GM21381 (cell line): ENCODE measurements at regions not wholly inside any gene's neighbourhood (a gene's known extent, or its start where the extent isn't known, plus 50 kb on each side); places are given as distances from the start of the nearest gene placed in this dataset.

Source experiments
- ATAC-seq: cut with Tn5 transposase; IDR thresholded peaks from one replicate; pipeline ENCODE4 v1.9.1; 2021; ENCODE audit warnings: mild to moderate bottlenecking, moderate library complexity; ENCODE audit not compliant: unreplicated experiment

DNA sequence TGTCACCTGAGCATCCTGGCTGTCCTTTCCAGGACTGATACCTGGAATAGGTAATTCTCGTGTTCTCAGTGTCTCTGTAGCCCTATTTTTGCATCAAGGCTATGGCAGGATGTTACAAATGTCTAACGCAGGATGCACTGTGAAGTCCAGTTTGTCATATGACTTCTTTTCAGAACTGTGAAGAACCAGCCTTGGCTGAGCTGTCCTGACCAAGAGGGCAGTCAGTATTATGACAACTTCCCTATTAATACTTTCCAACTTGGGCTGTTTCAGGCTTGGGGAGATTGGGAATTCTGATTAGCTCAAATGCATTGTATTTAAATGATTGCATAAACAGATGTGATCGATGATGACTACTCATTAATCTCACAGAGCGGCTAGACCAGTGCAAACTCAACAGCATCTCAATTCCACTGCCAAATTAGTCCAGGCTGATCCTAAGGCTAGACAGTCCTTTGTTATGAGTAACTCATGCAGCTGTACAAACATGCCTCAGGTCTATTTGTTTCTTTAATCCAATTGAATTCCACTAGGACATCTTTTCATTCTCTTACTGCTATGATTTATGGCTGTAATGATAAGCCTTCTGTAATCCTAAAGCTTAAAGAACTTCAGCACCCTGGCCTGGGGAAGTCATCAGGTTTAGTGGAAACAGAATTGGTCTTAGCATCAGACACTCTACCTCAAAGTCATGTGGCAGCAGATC, 331.6 kb downstream of the KCNS3 start:
- no peak for ATAC-seq

- no peak for ATAC-seq
Observed at GRCh38 chr2:18208956-18209355, 330.5 kb downstream of the KCNS3 start.

DNA sequence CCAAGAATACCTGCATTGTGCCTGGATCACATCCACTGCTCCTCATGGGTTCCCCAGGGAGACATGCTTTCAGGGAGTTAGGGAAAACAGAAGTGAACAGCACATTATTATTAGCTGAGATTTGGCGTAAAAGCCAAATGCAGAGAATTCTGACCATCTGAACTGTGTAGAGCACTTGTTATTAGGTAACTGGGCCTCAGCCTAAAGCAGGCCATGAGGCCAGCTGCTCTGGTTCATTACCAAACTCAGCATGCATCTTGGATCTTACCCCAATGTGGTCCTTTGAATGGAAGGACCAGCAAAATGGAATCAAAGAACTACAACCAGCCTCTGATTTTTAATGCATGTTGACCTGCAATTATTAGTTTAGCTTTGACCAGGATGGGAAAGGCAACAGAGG, 322.3 kb downstream of the KCNS3 start:
- ATAC-seq = no peak

- no peak for ATAC-seq
Observed at GRCh38 chr2:18198677-18199076, 320.2 kb downstream of the KCNS3 start.

- no peak for ATAC-seq
Observed at GRCh38 chr2:18194161-18194560, 315.7 kb downstream of the KCNS3 start.

DNA sequence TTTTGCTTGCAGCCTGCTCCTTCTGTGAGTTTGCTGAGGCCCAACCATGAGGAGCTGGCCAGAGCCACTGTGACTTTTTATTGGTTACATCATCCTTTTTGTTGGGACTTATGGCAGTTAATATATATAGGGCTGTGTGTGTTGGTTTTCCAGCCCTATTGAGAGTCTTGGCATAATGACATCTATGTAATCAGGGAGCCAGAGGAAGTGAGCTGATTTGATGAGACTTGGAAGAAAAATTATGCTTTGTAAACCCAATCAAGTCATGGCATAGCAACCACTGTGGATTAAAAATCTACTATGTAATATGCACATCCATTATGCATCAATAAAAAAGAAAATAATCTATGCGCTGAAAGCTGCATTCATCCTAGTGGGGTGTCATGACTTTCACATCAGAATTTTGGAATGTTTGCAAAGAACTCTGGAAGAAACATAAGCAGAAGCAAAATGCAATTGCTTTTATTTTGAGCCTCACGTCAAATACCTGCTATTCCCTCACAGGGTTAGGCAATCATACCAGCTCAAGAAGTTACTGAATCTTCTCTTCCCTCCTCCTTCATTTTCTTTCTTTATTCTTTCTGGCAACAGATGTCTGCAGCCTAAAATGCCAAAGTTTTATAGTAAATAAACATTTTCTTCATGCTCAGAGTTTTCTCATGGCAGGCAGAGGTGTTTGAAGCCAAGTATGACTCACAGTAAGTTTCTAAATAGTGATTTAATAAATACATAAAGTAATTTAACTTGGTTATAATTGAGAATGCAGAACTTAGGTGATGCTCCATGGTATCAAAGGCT, 308.5 kb downstream of the KCNS3 start:
- ATAC-seq = no peak

DNA sequence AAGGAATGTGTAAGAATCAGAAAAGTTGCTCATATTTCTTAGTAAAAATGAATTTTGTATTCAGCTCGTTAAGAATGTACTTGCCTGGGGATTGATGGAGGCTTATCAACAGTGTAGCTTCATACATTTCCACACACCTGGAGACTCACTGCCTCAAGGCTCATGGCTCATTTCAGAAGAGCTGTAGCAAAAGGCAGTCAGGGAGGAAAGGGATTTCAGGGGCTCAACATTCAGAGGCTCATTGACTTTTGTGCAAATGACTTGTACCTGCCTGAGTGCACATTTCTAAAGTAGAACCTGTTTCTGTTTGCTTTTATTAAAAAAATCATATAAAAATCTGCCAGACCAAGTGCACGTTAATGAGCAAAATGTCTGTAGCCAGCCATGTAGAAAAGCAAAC, 304.4 kb downstream of the KCNS3 start:
- no peak for ATAC-seq

- no peak for ATAC-seq
Observed at GRCh38 chr2:18180912-18181311, 302.4 kb downstream of the KCNS3 start.

- no peak for ATAC-seq
Observed at GRCh38 chr2:18180031-18180610, 301.7 kb downstream of the KCNS3 start.

GRCh38 chr2:18178736-18179349, 300.4 kb downstream of the KCNS3 start:
- ATAC-seq = peak; percentile 67

DNA sequence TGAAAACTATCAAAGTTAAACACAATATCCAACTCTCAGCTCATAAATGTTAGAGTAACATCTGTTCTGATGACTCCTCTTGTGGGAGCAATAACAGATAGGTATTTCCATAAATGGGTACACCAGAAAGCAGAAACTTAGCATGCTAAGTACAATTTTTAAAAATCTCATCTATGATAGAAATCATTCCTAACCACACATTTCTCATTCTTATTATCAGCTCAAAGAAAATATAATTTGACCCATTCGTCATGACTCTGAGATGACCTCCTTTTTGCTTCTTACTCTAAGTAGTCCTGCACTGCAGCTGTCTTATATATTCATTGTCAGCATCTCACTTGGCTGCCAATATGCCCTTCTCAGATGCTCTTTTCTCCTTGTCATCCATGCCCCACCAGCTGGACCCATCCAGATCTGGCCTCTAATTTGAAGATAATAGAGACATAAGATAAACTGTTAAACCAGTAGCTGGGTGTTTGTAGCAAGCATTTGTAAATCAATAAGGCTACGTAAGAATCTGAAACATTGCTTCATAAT, 298.3 kb downstream of the KCNS3 start:
- ATAC-seq = no peak

DNA sequence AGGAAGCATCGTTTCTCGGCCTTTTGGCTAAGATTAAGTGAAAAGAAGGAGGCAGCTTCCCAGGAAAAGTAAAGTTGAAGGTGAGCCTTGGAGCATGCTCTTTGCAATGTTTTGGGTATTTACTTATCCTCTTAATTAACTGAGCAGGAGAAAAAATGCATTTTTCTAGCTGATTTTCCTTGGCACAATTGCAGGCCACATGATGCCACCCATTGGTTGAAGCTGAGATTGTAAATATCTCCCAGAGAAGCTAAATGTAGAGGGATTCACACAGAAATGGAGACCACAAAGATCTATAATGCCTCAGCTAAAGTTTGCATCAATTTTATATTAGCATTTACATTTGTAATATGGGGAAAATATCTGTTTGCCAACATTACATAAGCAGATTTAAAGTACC, 294.1 kb downstream of the KCNS3 start:
- ATAC-seq = no peak

- no peak for ATAC-seq
Observed at GRCh38 chr2:18171191-18172139, 293.0 kb downstream of the KCNS3 start.

- ATAC-seq = no peak
Observed at GRCh38 chr2:18170642-18171041, 292.2 kb downstream of the KCNS3 start.

- no peak for ATAC-seq
Observed at GRCh38 chr2:18169893-18170175, 291.4 kb downstream of the KCNS3 start.

GRCh38 chr2:18169121-18169892, 290.8 kb downstream of the KCNS3 start:
- ATAC-seq = no peak

DNA sequence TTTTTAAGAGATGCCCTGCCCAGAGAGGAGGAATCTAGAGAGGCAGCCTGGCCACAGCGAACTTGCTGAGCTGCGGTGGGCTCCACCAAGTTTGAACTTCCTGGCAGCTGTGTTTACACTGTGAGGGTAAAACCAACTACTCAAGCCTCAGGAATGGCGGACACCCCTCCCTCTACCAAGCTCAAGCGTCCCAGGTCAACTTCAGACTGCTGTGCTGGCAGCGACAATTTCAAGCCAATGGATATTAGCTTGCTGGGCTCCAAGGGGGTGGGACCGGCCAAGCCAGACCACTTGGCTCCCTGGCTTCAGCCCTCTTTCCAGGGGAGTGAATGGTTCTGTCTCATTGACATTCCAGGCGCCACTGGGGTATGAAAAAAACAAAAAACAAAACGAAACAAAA, 289.4 kb downstream of the KCNS3 start:
- no peak for ATAC-seq

- ATAC-seq = no peak
Observed at GRCh38 chr2:18161681-18162080, 283.2 kb downstream of the KCNS3 start.

DNA sequence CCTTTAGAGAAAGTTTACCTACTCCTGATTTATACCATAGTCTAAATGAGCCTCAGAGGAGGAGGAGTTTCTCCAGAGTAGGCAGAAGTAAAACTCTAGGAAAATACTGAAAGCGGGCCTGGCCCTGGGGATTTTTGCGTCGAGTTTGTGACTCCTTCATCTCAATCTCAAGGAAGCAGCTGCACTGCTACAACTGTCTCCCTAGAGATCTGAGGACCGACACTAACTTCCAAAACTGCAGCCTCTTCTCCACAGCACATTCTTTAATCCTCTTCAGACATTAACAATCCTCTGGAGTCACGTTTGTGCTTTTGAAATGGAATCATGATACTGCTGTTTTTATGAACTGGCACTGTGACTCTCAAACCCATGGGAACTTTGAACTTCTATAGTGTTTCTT, 281.4 kb downstream of the KCNS3 start:
- ATAC-seq = no peak

DNA sequence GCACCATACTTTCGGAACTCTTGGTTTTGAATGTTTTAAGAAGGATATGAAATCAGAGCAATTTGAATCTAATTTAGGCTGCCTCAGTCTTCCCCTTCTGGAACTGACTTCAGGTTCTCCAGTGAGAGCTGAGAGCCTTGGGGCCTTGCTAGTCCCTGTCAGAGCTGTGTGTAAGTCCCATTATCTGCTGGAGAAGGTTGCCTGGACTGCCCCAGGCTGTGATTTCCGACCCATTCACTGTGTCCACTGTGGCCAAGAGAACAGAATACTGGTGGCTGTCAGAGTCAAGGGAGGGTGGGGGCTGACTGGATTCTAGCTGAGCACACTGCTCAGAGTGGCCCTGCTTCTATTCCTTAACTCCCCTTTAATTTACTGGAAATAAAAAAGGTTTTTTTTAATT, 278.0 kb downstream of the KCNS3 start:
- no peak for ATAC-seq
